ENCODE measurements at regions not wholly inside any gene's neighbourhood (a gene's known extent, or its start where the extent isn't known, plus 50 kb on each side); places are given as distances from the start of the nearest gene placed in this dataset.

DNA sequence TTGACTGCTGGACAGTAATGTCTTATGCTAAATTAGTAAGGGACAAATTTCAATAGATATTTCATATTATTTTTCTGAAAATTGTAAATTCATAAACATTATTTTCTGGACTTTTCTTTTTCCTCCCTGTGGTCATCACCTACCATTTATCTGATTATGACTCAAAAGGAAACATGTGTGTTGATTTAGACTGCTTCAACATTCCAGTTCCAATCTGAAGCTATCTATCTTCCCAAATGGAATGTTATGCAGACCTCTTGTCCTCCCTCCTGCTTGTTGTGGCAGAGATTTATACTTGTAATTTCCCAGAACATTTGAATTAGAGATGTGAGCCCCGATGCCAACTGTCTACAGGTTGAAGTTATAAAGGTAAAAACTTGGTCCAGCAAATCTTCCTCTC, 803.4 kb downstream of the TUSC7 start:
- intact Hi-C loops (cut with DNase I), result no loop called here
- H3K36me3 ChIP-seq, result no peaks in the 10 kb centered on the region

DNA sequence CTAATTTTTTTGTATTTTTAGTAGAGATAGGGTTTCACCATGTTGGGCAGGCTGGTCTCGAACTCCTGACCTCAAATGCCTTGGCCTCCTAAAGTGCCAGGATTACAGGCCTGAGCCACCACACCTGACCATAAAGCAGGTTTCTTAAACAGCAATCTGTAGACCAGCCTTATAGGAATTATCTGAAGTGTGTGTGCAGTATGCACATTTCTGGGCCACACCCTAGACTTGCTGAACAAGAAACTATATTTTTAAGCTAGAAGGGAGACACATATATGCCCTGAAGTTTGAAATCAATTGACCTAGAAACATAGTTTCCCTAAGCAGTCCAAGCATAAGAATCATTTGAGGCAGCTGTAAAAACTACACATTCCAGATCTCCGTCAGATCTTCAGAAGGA, 805.7 kb downstream of the TUSC7 start:
- no peak for DNase-seq (ENCODE audit: extremely low spot score in 2 of 2)
- Histone ChIP-seq H3K27me3 (no peaks in the 10 kb centered on the region), H3K9me3 (no peaks in the 10 kb centered on the region), H3K4me1 (no peaks in the 10 kb centered on the region), H3K4me3 (no peak overlapping the region), H3K27ac (no peak overlapping the region), H3K36me3 (no peaks in the 10 kb centered on the region)
- TF ChIP-seq POLR2AphosphoS5 (IDR thresholded peaks at IDR 0.05; ENCODE audit: insufficient read depth in 1 of 2, low read depth in 1 of 2) (no peak), POLR2A (IDR thresholded peaks at IDR 0.05) (no peak)
- TF ChIP-seq, protein P1, sequence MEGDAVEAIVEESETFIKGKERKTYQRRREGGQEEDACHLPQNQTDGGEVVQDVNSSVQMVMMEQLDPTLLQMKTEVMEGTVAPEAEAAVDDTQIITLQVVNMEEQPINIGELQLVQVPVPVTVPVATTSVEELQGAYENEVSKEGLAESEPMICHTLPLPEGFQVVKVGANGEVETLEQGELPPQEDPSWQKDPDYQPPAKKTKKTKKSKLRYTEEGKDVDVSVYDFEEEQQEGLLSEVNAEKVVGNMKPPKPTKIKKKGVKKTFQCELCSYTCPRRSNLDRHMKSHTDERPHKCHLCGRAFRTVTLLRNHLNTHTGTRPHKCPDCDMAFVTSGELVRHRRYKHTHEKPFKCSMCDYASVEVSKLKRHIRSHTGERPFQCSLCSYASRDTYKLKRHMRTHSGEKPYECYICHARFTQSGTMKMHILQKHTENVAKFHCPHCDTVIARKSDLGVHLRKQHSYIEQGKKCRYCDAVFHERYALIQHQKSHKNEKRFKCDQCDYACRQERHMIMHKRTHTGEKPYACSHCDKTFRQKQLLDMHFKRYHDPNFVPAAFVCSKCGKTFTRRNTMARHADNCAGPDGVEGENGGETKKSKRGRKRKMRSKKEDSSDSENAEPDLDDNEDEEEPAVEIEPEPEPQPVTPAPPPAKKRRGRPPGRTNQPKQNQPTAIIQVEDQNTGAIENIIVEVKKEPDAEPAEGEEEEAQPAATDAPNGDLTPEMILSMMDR (IDR thresholded peaks at IDR 0.05), result no peak
- intact Hi-C loops (cut with DNase I), result no loop called here

More for the DNA sequence above, 803.4 kb downstream of the TUSC7 start:
- TF ChIP-seq, protein P1 (IDR thresholded peaks at IDR 0.05), result no peak
- TF ChIP-seq POLR2A (IDR thresholded peaks at IDR 0.05), result no peak
- TF ChIP-seq POLR2AphosphoS5 (IDR thresholded peaks at IDR 0.05; ENCODE audit: insufficient read depth in 1 of 2, low read depth in 1 of 2), result no peak
- no peaks in the 10 kb centered on the region for H3K4me1 ChIP-seq
- DNase-seq (ENCODE audit: extremely low spot score in 2 of 2), result no peak
- no peak overlapping the region for H3K4me3 ChIP-seq
- no peaks in the 10 kb centered on the region for H3K9me3 ChIP-seq
- no peaks in the 10 kb centered on the region for H3K27me3 ChIP-seq
- no peak overlapping the region for H3K27ac ChIP-seq

DNA sequence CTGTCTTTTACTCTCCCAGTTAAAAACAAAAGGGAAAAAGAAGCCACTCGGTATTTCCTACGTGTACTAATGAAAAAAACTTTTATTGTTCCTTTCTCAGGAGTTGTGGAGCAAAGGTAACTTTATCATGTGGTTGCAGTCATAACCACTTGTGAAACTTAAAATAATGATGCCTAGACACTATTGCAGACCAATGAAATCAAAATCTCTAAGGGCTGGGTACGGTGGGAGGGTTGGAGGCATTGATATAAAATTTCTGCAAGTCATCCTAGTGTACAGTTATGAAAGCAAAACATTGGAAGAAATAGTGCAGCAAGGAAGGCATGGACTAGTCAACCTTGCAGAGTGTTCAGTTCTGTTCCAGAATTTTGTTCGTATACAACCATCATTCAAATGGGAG, 808.8 kb downstream of the TUSC7 start:
- DNase-seq (ENCODE audit: extremely low spot score in 2 of 2), result no peak
- intact Hi-C loops (cut with DNase I), result no loop called here
- no peaks in the 10 kb centered on the region for H3K4me1 ChIP-seq
- TF ChIP-seq, protein P1 (IDR thresholded peaks at IDR 0.05), result no peak
- no peak for TF ChIP-seq POLR2AphosphoS5 (IDR thresholded peaks at IDR 0.05; ENCODE audit: insufficient read depth in 1 of 2, low read depth in 1 of 2)
- no peak for TF ChIP-seq POLR2A (IDR thresholded peaks at IDR 0.05)
- no peak overlapping the region for H3K27ac ChIP-seq
- H3K9me3 ChIP-seq, result no peaks in the 10 kb centered on the region
- no peak overlapping the region for H3K4me3 ChIP-seq
- no peaks in the 10 kb centered on the region for H3K27me3 ChIP-seq
- no peaks in the 10 kb centered on the region for H3K36me3 ChIP-seq

DNA sequence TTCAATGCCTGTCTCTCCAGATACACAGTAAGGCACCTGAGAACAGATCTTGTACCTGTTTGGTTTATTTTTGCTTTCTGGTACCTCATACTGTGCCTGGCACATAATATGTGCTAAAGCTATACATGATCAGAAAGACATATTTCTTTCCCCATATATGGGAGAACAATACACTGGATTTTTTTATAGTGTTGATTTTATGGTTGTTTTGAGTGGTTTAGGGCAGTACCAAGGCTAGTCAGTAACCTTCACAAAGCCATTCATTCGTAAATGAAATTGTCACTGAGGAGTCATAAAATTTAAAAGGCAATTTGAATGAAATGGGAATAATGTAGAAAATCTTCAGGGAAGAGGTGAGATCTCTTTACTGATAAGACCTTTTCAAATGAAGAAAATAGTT, 810.2 kb downstream of the TUSC7 start:
- Histone ChIP-seq H3K4me3 (no peak overlapping the region), H3K27ac (no peak overlapping the region), H3K27me3 (no peaks in the 10 kb centered on the region), H3K36me3 (no peaks in the 10 kb centered on the region), H3K9me3 (no peaks in the 10 kb centered on the region), H3K4me1 (no peaks in the 10 kb centered on the region)
- DNase-seq (ENCODE audit: extremely low spot score in 2 of 2), result no peak
- no peak for TF ChIP-seq POLR2A (IDR thresholded peaks at IDR 0.05)
- TF ChIP-seq, protein P1 (IDR thresholded peaks at IDR 0.05), result no peak
- TF ChIP-seq POLR2AphosphoS5 (IDR thresholded peaks at IDR 0.05; ENCODE audit: insufficient read depth in 1 of 2, low read depth in 1 of 2), result no peak
- intact Hi-C loops (cut with DNase I), result no loop called here

DNA sequence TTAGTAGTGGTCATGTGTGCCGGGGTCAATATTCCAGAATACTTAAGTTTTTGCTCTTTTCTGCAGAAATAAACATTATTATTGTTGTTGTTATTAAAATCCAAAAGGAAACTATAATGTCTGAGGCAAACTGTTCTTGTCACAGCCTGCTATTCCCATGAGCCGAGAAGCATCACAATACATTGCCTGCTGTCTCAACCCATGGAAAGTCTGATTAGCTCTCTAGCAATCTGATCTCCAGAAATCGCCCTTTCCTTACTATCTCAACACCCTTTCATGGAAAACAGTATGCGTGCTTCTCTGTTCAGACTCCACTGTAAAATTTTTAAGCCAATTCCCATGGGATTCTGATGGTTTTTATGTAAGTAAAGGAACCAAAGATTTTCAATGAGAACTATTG, 811.0 kb downstream of the TUSC7 start:
- DNase-seq (ENCODE audit: extremely low spot score in 2 of 2), result no peak
- H3K36me3 ChIP-seq, result no peaks in the 10 kb centered on the region
- intact Hi-C loops (cut with DNase I), result no loop called here
- no peaks in the 10 kb centered on the region for H3K27me3 ChIP-seq
- no peaks in the 10 kb centered on the region for H3K4me1 ChIP-seq
- TF ChIP-seq, protein P1 (IDR thresholded peaks at IDR 0.05), result no peak
- no peak for TF ChIP-seq POLR2AphosphoS5 (IDR thresholded peaks at IDR 0.05; ENCODE audit: insufficient read depth in 1 of 2, low read depth in 1 of 2)
- TF ChIP-seq POLR2A (IDR thresholded peaks at IDR 0.05), result no peak
- H3K27ac ChIP-seq, result no peak overlapping the region
- no peaks in the 10 kb centered on the region for H3K9me3 ChIP-seq
- H3K4me3 ChIP-seq, result no peak overlapping the region
